HepG2 (cell line): ENCODE measurements at regions not wholly inside any gene's neighbourhood (a gene's known extent, or its start where the extent isn't known, plus 50 kb on each side); places are given as distances from the start of the nearest gene placed in this dataset.

Source experiments
- ATAC-seq: fragments of 200-7000 bp; cut with Tn5 transposase; 3 replicates; pipeline ENCODE4 v1.9.1; 2020; ENCODE audit warnings: mild to moderate bottlenecking, moderate library complexity
- BruUV-seq: library from RNA; stranded (reverse); fragments of 400-500 nt; replicated peaks from 2 replicates; lab custom pipeline; 2021; lab: Mats Ljungman, UMichigan
- CTCF ChIA-PET: fragments of 300-600 bp; formaldehyde crosslinking; extraction: SDS; loops from one replicate; lab custom pipeline; 2021; ENCODE audit warnings: low total read pairs, inconsistent platforms, low intra/inter-chr PET ratio; lab: Yijun Ruan, JAX
- POLR2A ChIA-PET: fragments of 350-600 bp; sonication (Branson Sonifier 250); formaldehyde crosslinking; loops from one replicate; lab custom pipeline; 2020; ENCODE audit warnings: antibody characterized with exemption, inconsistent platforms; lab: Yijun Ruan, JAX
- DNase-seq: peaks from one replicate; pipeline ENCODE4 v3.0.0-alpha.2; 2015; ENCODE audit warnings: low spot score
- FAIRE-seq: peaks from 3 replicates; lab custom pipeline; 2011; peaks lifted over from hg19 to GRCh38; lab: Jason Lieb, UNC
- H2AFZ ChIP-seq: one replicate; pipeline ENCODE4 v1.6.1; 2011; ENCODE audit warnings: low read length, inconsistent platforms
- H3K27ac ChIP-seq: fragments of 300-600 bp; 3 replicates; pipeline ENCODE4 v1.8.0; 2011; ENCODE audit warnings: mixed run types, mild to moderate bottlenecking, mixed read lengths, low read length, inconsistent platforms; ENCODE audit not compliant: insufficient read depth; ENCODE audit errors: extremely low read length
- H3K27me3 ChIP-seq, 2 experiments: fragments of 200-600 bp in 1 of 2; 2 replicates in 1 of 2; 3 replicates in 1 of 2; pipeline versions ENCODE4 v1.6.0 to v1.8.0; 2011; ENCODE audit warnings: low read length in 2 of 2, mild to moderate bottlenecking in 2 of 2, moderate library complexity in 2 of 2, inconsistent platforms in 1 of 2; ENCODE audit not compliant: insufficient read depth in 2 of 2, control insufficient read depth in 1 of 2
- H3K36me3 ChIP-seq, 2 experiments: fragments of 200-600 bp in 1 of 2; replicated peaks in 1 of 2; 2 replicates in 1 of 2; 3 replicates in 1 of 2; pipeline versions ENCODE4 v1.5.1 to v1.8.0; 2011; ENCODE audit warnings: low read length in 2 of 2, inconsistent platforms in 1 of 2; ENCODE audit not compliant: insufficient read depth in 2 of 2, control insufficient read depth in 1 of 2
- H3K4me1 ChIP-seq: 2 replicates; pipeline ENCODE4 v1.5.1; 2012; ENCODE audit warnings: low read length, inconsistent platforms; ENCODE audit not compliant: insufficient read depth
- H3K4me2 ChIP-seq: 2 replicates; pipeline ENCODE4 v1.6.0; 2011; ENCODE audit warnings: low read depth, low read length, inconsistent platforms
- H3K4me3 ChIP-seq, 3 experiments: fragments of 200-600 bp in 1 of 3; sonication (generic), shearing (Covaris generic) in 1 of 3; replicated peaks in 1 of 3; 2 replicates each; pipeline ENCODE4 v1.5.1; 2011 to 2016; ENCODE audit warnings: low read length in 3 of 3, inconsistent platforms in 2 of 3, low read depth in 2 of 3, mild to moderate bottlenecking in 2 of 3, control low read depth in 1 of 3, mixed read lengths in 1 of 3; ENCODE audit not compliant: insufficient read depth in 1 of 3
- H3K79me2 ChIP-seq: one replicate; pipeline ENCODE4 v1.6.1; 2011; ENCODE audit warnings: low read length, inconsistent platforms; ENCODE audit not compliant: insufficient read depth
- H3K9ac ChIP-seq: 2 replicates; pipeline ENCODE4 v1.6.0; 2011; ENCODE audit warnings: mild to moderate bottlenecking, low read depth, low read length, inconsistent platforms; ENCODE audit not compliant: insufficient read depth
- H3K9me3 ChIP-seq: 2 replicates; pipeline ENCODE4 v1.5.1; 2012; ENCODE audit warnings: mild to moderate bottlenecking, low read length
- H4K20me1 ChIP-seq: 2 replicates; pipeline ENCODE4 v1.6.0; 2011; ENCODE audit warnings: inconsistent platforms, mild to moderate bottlenecking, low read length, moderate library complexity; ENCODE audit not compliant: insufficient read depth
- BCL3 ChIP-seq: sonication (generic); formaldehyde crosslinking; IDR thresholded peaks from 2 replicates; pipeline ENCODE4 v1.5.1; 2020; ENCODE audit warnings: mild to moderate bottlenecking, missing genetic modification reagents, moderate library complexity
- CREM ChIP-seq, 2 experiments: sonication (generic) in 1 of 2; formaldehyde crosslinking in 1 of 2; IDR thresholded peaks; 2 replicates each; pipeline versions ENCODE4 v1.4.0 to v1.6.1; 2016 to 2020; ENCODE audit warnings: antibody characterized with exemption in 1 of 2, mild to moderate bottlenecking in 1 of 2, missing genetic modification reagents in 1 of 2
- GABPA ChIP-seq, 2 experiments: IDR thresholded peaks; 2 replicates each; pipeline ENCODE4 v1.6.1; 2011 to 2016; ENCODE audit warnings: low read depth in 2 of 2, low read length in 1 of 2, missing biosample characterization in 1 of 2, missing genetic modification characterization in 1 of 2
- HIC2 ChIP-seq: sonication (generic); formaldehyde crosslinking; IDR thresholded peaks from 2 replicates; pipeline ENCODE4 v1.9.0; 2022; ENCODE audit warnings: low read depth, missing genetic modification reagents
- NFKBIZ ChIP-seq: IDR thresholded peaks from 2 replicates; pipeline ENCODE4 v1.6.1; 2018; ENCODE audit warnings: missing genetic modification reagents, missing compliant biosample characterization
- THRA ChIP-seq: sonication (generic); formaldehyde crosslinking; IDR thresholded peaks from 2 replicates; pipeline ENCODE4 v1.4.0; 2020; ENCODE audit warnings: missing genetic modification reagents, borderline replicate concordance
- ZBTB46 ChIP-seq: sonication (generic); formaldehyde crosslinking; IDR thresholded peaks from 2 replicates; pipeline ENCODE4 v1.4.0; 2020; ENCODE audit warnings: mild to moderate bottlenecking, missing genetic modification reagents, borderline replicate concordance
- ZFP36L2 ChIP-seq: sonication (generic); formaldehyde crosslinking; IDR thresholded peaks from 2 replicates; pipeline ENCODE4 v1.4.0; 2020; ENCODE audit warnings: missing genetic modification reagents
- ZNF275 ChIP-seq: sonication (generic); formaldehyde crosslinking; IDR thresholded peaks from 2 replicates; pipeline ENCODE4 v1.8.0; 2022; ENCODE audit warnings: missing genetic modification reagents, mild to moderate bottlenecking, inconsistent platforms, borderline replicate concordance
- ZNF800 ChIP-seq: sonication (generic); formaldehyde crosslinking; IDR thresholded peaks from 2 replicates; pipeline ENCODE4 v1.4.0; 2020; ENCODE audit warnings: missing genetic modification reagents
- WGBS: methylation state at CpG from one replicate; pipeline ENCODE4 v1.1.6; 2017; ENCODE audit warnings: low lambda C conversion rate; 5-methylcytosine and 5-hydroxymethylcytosine counted together
- in situ Hi-C: cut with HindIII; loops from 2 replicates; pipeline ENCODE4 v1.10.0; 2017; ENCODE audit warnings: low pct_unique_long_range_greater_than_20kb; ENCODE audit not compliant: extremely low pct_ligation_motif_present
- intact Hi-C: fragments of 100-400 bp; cut with micrococcal nuclease; formaldehyde crosslinking; loops from one replicate; pipeline ENCODE4 v1.10.0; 2022; ENCODE audit not compliant: unreplicated experiment

- BruUV-seq: no TSS peak
- no peak for ATAC-seq
- no peak for TF ChIP-seq ZFP36L2 (CRISPR knock-in tag)
- TF ChIP-seq ZNF275: no peak
- TF ChIP-seq HIC2: no peak
- TF ChIP-seq NFKBIZ (CRISPR knock-in tag): no peak
- TF ChIP-seq GABPA (IDR thresholded peaks at IDR 0.05; ENCODE audit: low read depth, low read length): no peak
- no peak for TF ChIP-seq GABPA (CRISPR knock-in tag; IDR thresholded peaks at IDR 0.05; ENCODE audit: low read depth)
- TF ChIP-seq ZBTB46 (CRISPR knock-in tag): no peak
- no peak for TF ChIP-seq ZNF800
- TF ChIP-seq CREM (IDR thresholded peaks at IDR 0.05): no peak
- TF ChIP-seq CREM (CRISPR knock-in tag; IDR thresholded peaks at IDR 0.05): no peak
- TF ChIP-seq BCL3: no peak
- no peak for TF ChIP-seq THRA (CRISPR knock-in tag)
These were observed 156.1 kb downstream of the GPAT3 start for GRCh38 chr4:83692028-83692427.

More at GRCh38 chr4:83692028-83692427, 156.1 kb downstream of the GPAT3 start:
- Histone ChIP-seq H3K4me1 (no peaks in the 10 kb centered on the region), H3K36me3 (no peaks in the 10 kb centered on the region), H3K27me3 (no peaks in the 10 kb centered on the region), H3K4me3 (no peak overlapping the region), H3K4me2 (no peak overlapping the region), H3K79me2 (no peaks in the 10 kb centered on the region), H2AFZ (no peak overlapping the region), H3K27ac (no peak overlapping the region), H3K9ac (no peak overlapping the region), H4K20me1 (no peaks in the 10 kb centered on the region), H3K9me3 (no peaks in the 10 kb centered on the region)
- ChIA-PET POLR2A (no interaction called here), CTCF (no interaction called here)
- DNase-seq (no peak), FAIRE-seq (no peak)
- intact Hi-C loops: no loop called here
- in situ Hi-C loops: no loop called here
- WGBS: 100% methylated on average over 1 of the region's 1 CpG
